BJ (cell line): ENCODE measurements at regions not wholly inside any gene's neighbourhood (a gene's known extent, or its start where the extent isn't known, plus 50 kb on each side); places are given as distances from the start of the nearest gene placed in this dataset.

ENCODE experiments used
- CTCF ChIA-PET: fragments of 350-600 bp; formaldehyde crosslinking; extraction: SDS; loops from one replicate; lab custom pipeline; 2021; ENCODE audit warnings: antibody characterized with exemption, inconsistent platforms; lab: Yijun Ruan, JAX
- POLR2A ChIA-PET: fragments of 300-600 bp; sonication (Branson Sonifier 250); formaldehyde crosslinking; extraction: SDS; loops from one replicate; lab custom pipeline; 2021; ENCODE audit warnings: antibody characterized with exemption; lab: Charles Lee
- DNase-seq: peaks from one replicate; pipeline ENCODE4 v3.0.0-alpha.2; 2011; ENCODE audit warnings: low read depth
- H3K27me3 ChIP-seq: 2 replicates; pipeline ENCODE4 v1.6.0; 2011; ENCODE audit warnings: low read length; ENCODE audit not compliant: control insufficient read depth, insufficient read depth
- H3K36me3 ChIP-seq: 2 replicates; pipeline ENCODE4 v1.5.1; 2011; ENCODE audit warnings: low read length; ENCODE audit not compliant: control insufficient read depth, insufficient read depth
- H3K4me3 ChIP-seq: 2 replicates; pipeline ENCODE4 v1.5.1; 2011; ENCODE audit warnings: low read depth, mild to moderate bottlenecking, control low read depth, low read length
- TF ChIP-seq, protein P1 (sequence below): IDR thresholded peaks from 2 replicates; pipeline ENCODE4 v1.5.1; 2011; ENCODE audit warnings: low read depth, mild to moderate bottlenecking, control low read depth, inconsistent platforms, low read length, moderate library complexity; ENCODE audit not compliant: insufficient read depth

DNA sequence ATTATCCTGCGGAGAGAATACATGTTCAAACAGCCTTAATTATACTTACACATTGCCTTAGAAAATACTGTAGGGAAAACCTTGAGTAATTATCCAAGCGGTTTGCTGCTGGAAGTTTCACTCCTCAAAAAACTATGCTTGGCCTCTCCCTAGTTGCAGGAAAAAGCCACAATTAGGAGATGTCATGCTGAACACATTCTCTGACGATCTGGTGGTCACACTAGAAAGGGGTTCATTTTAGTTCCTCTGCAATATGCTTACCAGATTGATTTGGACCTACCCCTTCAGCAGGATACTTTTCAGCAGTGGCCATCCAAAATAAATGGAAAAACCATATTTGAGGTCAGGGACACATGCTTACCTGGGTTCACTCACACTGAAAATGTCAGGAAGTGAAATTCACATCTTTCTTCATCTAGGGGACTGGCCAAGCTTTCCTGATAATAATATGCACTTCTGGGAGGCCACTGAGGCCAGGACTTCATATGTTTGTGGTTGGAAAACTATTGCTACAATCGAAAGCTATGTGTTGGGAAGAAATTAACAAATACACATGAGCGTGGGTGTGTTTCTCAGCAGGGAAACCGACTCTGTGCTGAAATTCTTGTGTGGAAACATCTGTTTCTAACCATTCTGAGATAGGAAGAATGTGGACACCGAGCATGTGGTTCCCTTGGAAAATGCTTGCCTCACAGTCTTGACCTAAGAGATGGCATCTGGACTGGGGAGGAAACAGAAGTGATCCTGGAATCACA is 68.8 kb downstream of the ATXN3L start:
- peak; percentile 95 for DNase-seq
- Histone ChIP-seq H3K36me3 (no peaks in the 10 kb centered on the region), H3K27me3 (no peaks in the 10 kb centered on the region), H3K4me3 (no peak overlapping the region)
- ChIA-PET CTCF (interaction anchor here (0.9 kb wide), 1 partner anchor 145 kb away, joined by 3 read pairs; no protein-coding TSS in a partner anchor), POLR2A (no interaction called here)
- TF ChIP-seq, protein P1, sequence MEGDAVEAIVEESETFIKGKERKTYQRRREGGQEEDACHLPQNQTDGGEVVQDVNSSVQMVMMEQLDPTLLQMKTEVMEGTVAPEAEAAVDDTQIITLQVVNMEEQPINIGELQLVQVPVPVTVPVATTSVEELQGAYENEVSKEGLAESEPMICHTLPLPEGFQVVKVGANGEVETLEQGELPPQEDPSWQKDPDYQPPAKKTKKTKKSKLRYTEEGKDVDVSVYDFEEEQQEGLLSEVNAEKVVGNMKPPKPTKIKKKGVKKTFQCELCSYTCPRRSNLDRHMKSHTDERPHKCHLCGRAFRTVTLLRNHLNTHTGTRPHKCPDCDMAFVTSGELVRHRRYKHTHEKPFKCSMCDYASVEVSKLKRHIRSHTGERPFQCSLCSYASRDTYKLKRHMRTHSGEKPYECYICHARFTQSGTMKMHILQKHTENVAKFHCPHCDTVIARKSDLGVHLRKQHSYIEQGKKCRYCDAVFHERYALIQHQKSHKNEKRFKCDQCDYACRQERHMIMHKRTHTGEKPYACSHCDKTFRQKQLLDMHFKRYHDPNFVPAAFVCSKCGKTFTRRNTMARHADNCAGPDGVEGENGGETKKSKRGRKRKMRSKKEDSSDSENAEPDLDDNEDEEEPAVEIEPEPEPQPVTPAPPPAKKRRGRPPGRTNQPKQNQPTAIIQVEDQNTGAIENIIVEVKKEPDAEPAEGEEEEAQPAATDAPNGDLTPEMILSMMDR = no peak

DNA sequence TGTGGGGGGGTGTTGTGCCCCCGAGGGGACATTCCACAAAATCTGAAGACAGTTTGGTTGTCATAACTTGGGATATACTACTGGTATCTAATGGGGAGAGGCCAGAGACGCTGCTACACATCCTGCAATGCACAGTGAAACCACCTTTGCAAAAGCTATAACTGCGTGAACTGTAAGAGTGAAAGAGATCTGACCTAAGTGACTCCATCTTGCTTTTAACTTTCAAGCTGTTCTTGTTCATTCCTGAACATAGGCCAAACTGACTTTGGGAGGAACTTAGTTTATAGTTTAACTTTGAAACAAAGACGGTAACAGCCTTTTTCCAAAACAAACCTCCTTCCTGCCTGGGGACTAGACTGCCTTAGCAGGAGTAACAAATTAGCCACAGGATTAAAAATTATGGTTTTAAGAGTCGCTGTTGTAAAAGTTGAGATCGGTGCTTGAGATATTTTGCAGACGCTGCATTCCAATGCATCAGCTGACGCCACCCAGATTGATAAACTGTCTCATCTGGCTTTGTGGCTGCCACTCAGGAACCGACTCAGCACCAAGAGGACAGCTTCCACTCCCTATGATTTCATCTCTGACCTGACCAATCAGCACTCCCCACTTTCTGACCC is 70.9 kb downstream of the ATXN3L start:
- Histone ChIP-seq H3K36me3 (no peaks in the 10 kb centered on the region), H3K4me3 (no peak overlapping the region), H3K27me3 (no peaks in the 10 kb centered on the region)
- DNase-seq = peak; percentile 28
- CTCF ChIA-PET = no interaction called here
- POLR2A ChIA-PET = no interaction called here
- TF ChIP-seq, protein P1 = no peak

DNA sequence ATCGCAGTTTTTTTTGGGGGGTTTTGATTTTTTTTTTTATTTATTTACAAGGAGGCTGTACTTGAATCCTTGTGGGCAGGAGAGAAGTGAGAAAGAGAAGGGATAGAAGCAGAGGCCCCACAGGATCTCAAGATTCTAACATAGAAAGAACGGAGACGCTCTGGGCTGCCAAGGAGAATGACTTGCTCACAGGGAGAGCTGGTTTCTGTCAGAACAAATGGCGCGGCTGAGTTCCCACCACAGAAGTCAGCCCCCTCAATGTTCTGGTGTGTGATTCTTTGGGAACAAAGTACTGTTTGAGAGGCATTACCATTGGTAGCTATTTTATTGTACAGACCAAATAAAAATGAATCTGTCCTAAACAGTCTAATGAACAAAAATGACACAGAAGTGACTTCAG is 80.6 kb downstream of the ATXN3L start:
- POLR2A ChIA-PET = no interaction called here
- Histone ChIP-seq H3K4me3 (no peak overlapping the region), H3K36me3 (no peaks in the 10 kb centered on the region), H3K27me3 (no peaks in the 10 kb centered on the region)
- TF ChIP-seq, protein P1 = no peak
- no peak for DNase-seq
- CTCF ChIA-PET = interaction anchor here (1.1 to 1.2 kb wide), 2 partner anchors 9 to 13 kb away, joined by 3 read pairs; no protein-coding TSS in a partner anchor

DNA sequence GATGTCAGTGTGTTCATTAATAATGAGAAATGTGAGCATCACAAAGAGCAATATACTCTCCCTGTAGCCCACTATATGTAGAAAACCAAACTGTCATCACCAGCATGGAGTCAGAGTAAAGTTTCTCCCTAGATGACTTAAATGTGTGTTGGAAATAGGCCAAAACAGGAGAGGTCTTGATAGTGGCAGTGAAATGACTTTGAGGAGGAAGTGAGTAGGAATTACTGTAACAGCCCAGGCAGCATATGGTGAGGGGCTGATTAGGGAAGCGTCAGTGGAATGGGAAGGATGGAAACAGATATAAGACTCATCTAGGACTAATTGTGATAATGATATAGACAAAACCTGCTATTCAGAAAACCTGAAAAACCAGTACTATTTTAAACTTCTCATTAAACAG is 83.9 kb downstream of the ATXN3L start:
- Histone ChIP-seq H3K27me3 (no peaks in the 10 kb centered on the region), H3K36me3 (no peaks in the 10 kb centered on the region), H3K4me3 (no peak overlapping the region)
- DNase-seq = no peak
- POLR2A ChIA-PET = no interaction called here
- TF ChIP-seq, protein P1 = no peak
- CTCF ChIA-PET = no interaction called here

DNA sequence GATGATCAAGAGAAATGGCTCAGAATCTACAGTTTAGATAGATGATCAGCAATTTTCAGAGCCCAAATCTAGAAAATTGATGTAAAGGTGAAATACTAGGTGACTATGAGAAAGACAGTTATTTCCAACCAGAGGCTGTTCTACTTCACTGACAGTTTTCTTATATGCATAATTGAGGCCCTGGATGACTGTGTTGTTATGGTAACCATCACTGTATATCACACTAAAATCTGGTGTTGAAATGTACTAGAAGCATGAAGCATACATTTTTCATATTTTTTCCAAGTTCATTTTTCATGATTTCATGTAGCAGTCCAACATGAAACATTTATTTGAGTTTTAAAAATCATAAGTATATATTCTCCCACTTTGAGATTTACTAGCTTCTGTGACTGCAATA is 87.4 kb downstream of the ATXN3L start:
- no peak overlapping the region for H3K4me3 ChIP-seq
- ChIA-PET CTCF (no interaction called here), POLR2A (no interaction called here)
- TF ChIP-seq, protein P1 = no peak
- no peaks in the 10 kb centered on the region for H3K27me3 ChIP-seq
- DNase-seq = no peak
- H3K36me3 ChIP-seq = no peaks in the 10 kb centered on the region
